ENCODE measurements at regions not wholly inside any gene's neighbourhood (a gene's known extent, or its start where the extent isn't known, plus 50 kb on each side); places are given as distances from the start of the nearest gene placed in this dataset.

- peak overlapping the region; percentile 57 to 65 for H3K27ac ChIP-seq
- no peak overlapping the region for H3K4me3 ChIP-seq
- H3K9me3 ChIP-seq, result no peaks in the 10 kb centered on the region
- intact Hi-C loops (cut with DNase I), result no loop called here
- DNase-seq (ENCODE audit: low spot score in 2 of 2), result peak in 1 of 2 donors; percentile 67
- no peak for TF ChIP-seq CTCF (IDR thresholded peaks at IDR 0.05)
- no peaks in the 10 kb centered on the region for H3K36me3 ChIP-seq
- H3K27me3 ChIP-seq, result no peaks in the 10 kb centered on the region
- H3K4me1 ChIP-seq, result peaks cover 3% of the 10 kb centered on the region in 2 donors
These were observed 49.7 kb upstream of the LHFPL2 start for GRCh38 chr5:78698191-78698791.

Measured in ascending aorta (tissue), 2 donors.